Activated T-helper 1 cell treated with Interleukin-2 at 50 U/mL for 16 hours (primary cell): ENCODE measurements at regions not wholly inside any gene's neighbourhood (a gene's known extent, or its start where the extent isn't known, plus 50 kb on each side); places are given as distances from the start of the nearest gene placed in this dataset.

Experiments used
- DNase-seq: peaks from one replicate; pipeline ENCODE4 v3.0.0-alpha.2; 2020; ENCODE audit warnings: low read depth

- no peak for DNase-seq
Measured at GRCh38 chr5:162485666-162486292, 418.2 kb downstream of the GABRG2 start.

- no peak for DNase-seq
Measured at GRCh38 chr5:162487528-162488525, 420.3 kb downstream of the GABRG2 start.

- no peak for DNase-seq
Measured at GRCh38 chr5:162496100-162496808, 428.7 kb downstream of the GABRG2 start.

GRCh38 chr5:162497455-162497854 is 429.9 kb downstream of the GABRG2 start:
- no peak for DNase-seq

GRCh38 chr5:162502780-162503179 is 435.2 kb downstream of the GABRG2 start:
- DNase-seq = no peak

GRCh38 chr5:162503796-162504195 is 436.2 kb downstream of the GABRG2 start:
- DNase-seq = no peak

- no peak for DNase-seq
Measured at GRCh38 chr5:162512935-162513565, 445.5 kb downstream of the GABRG2 start.

GRCh38 chr5:162514116-162514515 is 446.5 kb downstream of the GABRG2 start:
- no peak for DNase-seq

GRCh38 chr5:162520878-162521277 is 453.3 kb downstream of the GABRG2 start:
- no peak for DNase-seq

GRCh38 chr5:162529209-162529608 is 461.6 kb downstream of the GABRG2 start:
- no peak for DNase-seq

- no peak for DNase-seq
Measured at GRCh38 chr5:162529886-162530285, 462.3 kb downstream of the GABRG2 start.

- DNase-seq = no peak
Measured at GRCh38 chr5:162543437-162543836, 475.9 kb downstream of the GABRG2 start.

GRCh38 chr5:162544905-162545304 is 477.3 kb downstream of the GABRG2 start:
- no peak for DNase-seq

- no peak for DNase-seq
Measured at GRCh38 chr5:162550236-162550635, 482.7 kb downstream of the GABRG2 start.

GRCh38 chr5:162558120-162558519 is 490.5 kb downstream of the GABRG2 start:
- DNase-seq = no peak

GRCh38 chr5:162567644-162568043 is 500.1 kb downstream of the GABRG2 start:
- DNase-seq = no peak

- no peak for DNase-seq
Measured at GRCh38 chr5:162573758-162574157, 506.2 kb downstream of the GABRG2 start.

- no peak for DNase-seq
Measured at GRCh38 chr5:162591724-162592123, 524.2 kb downstream of the GABRG2 start.

- no peak for DNase-seq
Measured at GRCh38 chr5:162593881-162594280, 526.3 kb downstream of the GABRG2 start.

- no peak for DNase-seq
Measured at GRCh38 chr5:162603443-162604070, 536.0 kb downstream of the GABRG2 start.

- no peak for DNase-seq
Measured at GRCh38 chr5:162607879-162608278, 540.3 kb downstream of the GABRG2 start.
